GM21786 (cell line): ENCODE measurements at regions not wholly inside any gene's neighbourhood (a gene's known extent, or its start where the extent isn't known, plus 50 kb on each side); places are given as distances from the start of the nearest gene placed in this dataset.
"Not testable (repeated sequence)": the region's sequence is repeated elsewhere in the genome, so short reads cannot be mapped to it uniquely, and the experiment has no call there.

Source experiments
- ATAC-seq: cut with Tn5 transposase; IDR thresholded peaks from one replicate; pipeline ENCODE4 v1.9.1; 2021; ENCODE audit not compliant: unreplicated experiment

- ATAC-seq, result no peak
Observed at GRCh38 chr13:80552851-80553440, 212.0 kb upstream of the SPRY2 start.

GRCh38 chr13:80551650-80552497 is 210.9 kb upstream of the SPRY2 start:
- ATAC-seq, result no peak

- ATAC-seq, result no peak
Observed at GRCh38 chr13:80550971-80551441, 210.1 kb upstream of the SPRY2 start.

GRCh38 chr13:80548915-80549314 is 208.0 kb upstream of the SPRY2 start:
- no peak for ATAC-seq

GRCh38 chr13:80547885-80548825 is 207.2 kb upstream of the SPRY2 start:
- ATAC-seq, result no peak

- no peak for ATAC-seq
Observed at GRCh38 chr13:80547341-80547740, 206.4 kb upstream of the SPRY2 start.

GRCh38 chr13:80533175-80533574 is 192.2 kb upstream of the SPRY2 start:
- ATAC-seq, result no peak

- no peak for ATAC-seq
Observed at GRCh38 chr13:80530902-80531301, 190.0 kb upstream of the SPRY2 start.

GRCh38 chr13:80530191-80530590 is 189.3 kb upstream of the SPRY2 start:
- no peak for ATAC-seq

- no peak for ATAC-seq
Observed at GRCh38 chr13:80529734-80530133, 188.8 kb upstream of the SPRY2 start.

- ATAC-seq, result no peak
Observed at GRCh38 chr13:80528733-80529132, 187.8 kb upstream of the SPRY2 start.

- ATAC-seq, result no peak
Observed at GRCh38 chr13:80527400-80527799, 186.5 kb upstream of the SPRY2 start.

- ATAC-seq, result no peak
Observed at GRCh38 chr13:80524447-80525215, 183.7 kb upstream of the SPRY2 start.

- ATAC-seq, result no peak
Observed at GRCh38 chr13:80523134-80523533, 182.2 kb upstream of the SPRY2 start.

- ATAC-seq, result not testable (repeated sequence)
Observed at GRCh38 chr13:80522463-80522862, 181.5 kb upstream of the SPRY2 start.

- ATAC-seq, result no peak
Observed at GRCh38 chr13:80516818-80517348, 176.0 kb upstream of the SPRY2 start.

- ATAC-seq, result no peak
Observed at GRCh38 chr13:80515296-80515695, 174.4 kb upstream of the SPRY2 start.

GRCh38 chr13:80513196-80513595 is 172.3 kb upstream of the SPRY2 start:
- ATAC-seq, result no peak

GRCh38 chr13:80510686-80511085 is 169.8 kb upstream of the SPRY2 start:
- no peak for ATAC-seq

- no peak for ATAC-seq
Observed at GRCh38 chr13:80509264-80509663, 168.3 kb upstream of the SPRY2 start.
